Stomach (tissue), 8 donors: ENCODE measurements at regions not wholly inside any gene's neighbourhood (a gene's known extent, or its start where the extent isn't known, plus 50 kb on each side); places are given as distances from the start of the nearest gene placed in this dataset.
A peak's percentile ranks its signal among the peaks of the same experiment; 100 is the strongest.
"Not testable (repeated sequence)": the region's sequence is repeated elsewhere in the genome, so short reads cannot be mapped to it uniquely, and the experiment has no call there.

Experiments
- DNase-seq, 2 donors: peaks; one replicate each; pipeline versions ENCODE4 v3.0.0 to v3.0.0-alpha.2; 2013 to 2019
- H3K27ac ChIP-seq, 5 donors: fragments of 200-600 bp in 4 of 5; sonication (generic) in 4 of 5; one replicate each; pipeline ENCODE4 v1.5.1; 2013 to 2019; ENCODE audit warnings: mild to moderate bottlenecking in 1 of 5, moderate library complexity in 1 of 5
- H3K27me3 ChIP-seq, 3 donors: fragments of 200-600 bp; sonication (generic); one replicate each; pipeline ENCODE4 v1.5.1; 2017 to 2019; ENCODE audit warnings: mixed run types in 1 of 3
- H3K36me3 ChIP-seq, 4 donors: fragments of 200-600 bp; sonication (generic); 1 replicate in 3 of 4; 2 replicates in 1 of 4; pipeline ENCODE4 v1.5.1; 2016 to 2019
- H3K4me1 ChIP-seq, 4 donors: fragments of 200-600 bp; sonication (generic); one replicate each; pipeline ENCODE4 v1.5.1; 2016 to 2019
- H3K4me3 ChIP-seq, 4 donors: fragments of 200-600 bp; sonication (generic) in 3 of 4; one replicate each; pipeline ENCODE4 v1.5.1; 2016 to 2019; ENCODE audit warnings: mild to moderate bottlenecking in 1 of 4
- H3K9me3 ChIP-seq, 4 donors: fragments of 200-600 bp; sonication (generic); one replicate each; pipeline ENCODE4 v1.5.1; 2016 to 2019
- CTCF ChIP-seq, 7 experiments: fragments of 450-650 bp in 4 of 7; fragments of 200-600 bp in 3 of 7; sonication (generic) in 3 of 7; IDR thresholded peaks; one replicate each; pipeline ENCODE4 v1.5.1; 2016 to 2019; ENCODE audit warnings: antibody characterized with exemption in 7 of 7, control low read depth in 2 of 7, mild to moderate bottlenecking in 1 of 7
- EP300 ChIP-seq: sonication (generic); formaldehyde crosslinking; IDR thresholded peaks from one replicate; pipeline ENCODE4 v1.6.1; 2017; ENCODE audit warnings: antibody characterized with exemption
- POLR2A ChIP-seq, 4 donors: fragments of 450-650 bp; IDR thresholded peaks; one replicate each; pipeline ENCODE4 v1.6.1; 2016; ENCODE audit warnings: antibody characterized with exemption in 4 of 4, control low read depth in 2 of 4, mild to moderate bottlenecking in 1 of 4, moderate library complexity in 1 of 4
- POLR2AphosphoS5 ChIP-seq, 3 donors: sonication (generic); formaldehyde crosslinking; IDR thresholded peaks; one replicate each; pipeline ENCODE4 v1.6.1; 2016; ENCODE audit warnings: antibody characterized with exemption in 3 of 3
- WGBS, 5 donors: extraction: QIAGEN DNeasy Blood & Tissue Kit in 3 of 5; methylation state at CpG; one replicate each; pipeline versions ENCODE4 v1.1.5 to v1.1.7; 2013 to 2018; 5-methylcytosine and 5-hydroxymethylcytosine counted together
- intact Hi-C: fragments of 100-400 bp; cut with DNase I; formaldehyde crosslinking; loops from one replicate; pipeline ENCODE4 v1.15.1; 2023; ENCODE audit warnings: low total_unique reads
- donor health status: healthy with polysubstance abuse.
- donor health status: Bipolar disorder and iron deficiency.
- donor health status: healthy.

- H3K9me3 ChIP-seq: no peaks in the 10 kb centered on the region
- no peaks in the 10 kb centered on the region for H3K36me3 ChIP-seq
- TF ChIP-seq EP300: no peak
- DNase-seq: peak in 1 of 2 donors; percentile 42
- intact Hi-C loops: no loop called here
- H3K4me1 ChIP-seq: peaks cover 15 to 46% (median 33%) of the 10 kb centered on the region in 4 donors
- peak overlapping the region; percentile 10 to 41 (median 34) for H3K4me3 ChIP-seq
- peak overlapping the region; percentile 73 to 83 (median 81) for H3K27ac ChIP-seq
- 32 to 39% (median 37%) methylated on average over 14 of the region's 14 CpGs for WGBS, 5 donors
- peaks cover 0 to 11% (median 0%) of the 10 kb centered on the region in 3 donors for H3K27me3 ChIP-seq
Observed at GRCh38 chr15:96053781-96054428, 276.6 kb upstream of the NR2F2 start.

- Histone ChIP-seq H3K27me3 (peaks cover 0 to 11% (median 0%) of the 10 kb centered on the region in 3 donors), H3K36me3 (no peaks in the 10 kb centered on the region), H3K9me3 (no peaks in the 10 kb centered on the region), H3K4me1 (peaks cover 15 to 42% (median 32%) of the 10 kb centered on the region in 4 donors), H3K4me3 (no peak overlapping the region), H3K27ac (peak overlapping the region in 3 of 5 donors; percentile 73 to 83 (median 81))
- 70 to 77% (median 70%) methylated on average over 6 of the region's 6 CpGs for WGBS, 5 donors
- intact Hi-C loops: no loop called here
- no peak for TF ChIP-seq CTCF (IDR thresholded peaks at IDR 0.05)
- TF ChIP-seq POLR2A (IDR thresholded peaks at IDR 0.05): no peak
- TF ChIP-seq POLR2AphosphoS5 (IDR thresholded peaks at IDR 0.05): no peak
- no peak for TF ChIP-seq EP300
- DNase-seq: no peak
Observed at GRCh38 chr15:96054621-96055020, 275.9 kb upstream of the NR2F2 start.

- H3K36me3 ChIP-seq: no peaks in the 10 kb centered on the region
- no peak for DNase-seq
- no peak overlapping the region for H3K27ac ChIP-seq
- WGBS, 5 donors: 70 to 85% (median 76%) methylated on average over 8 of the region's 8 CpGs
- intact Hi-C loops: no loop called here
- no peak for TF ChIP-seq POLR2A (IDR thresholded peaks at IDR 0.05)
- no peak for TF ChIP-seq POLR2AphosphoS5 (IDR thresholded peaks at IDR 0.05)
- TF ChIP-seq EP300: no peak
- no peak for TF ChIP-seq CTCF (IDR thresholded peaks at IDR 0.05)
- no peaks in the 10 kb centered on the region for H3K27me3 ChIP-seq
- no peak overlapping the region for H3K4me3 ChIP-seq
- H3K9me3 ChIP-seq: no peaks in the 10 kb centered on the region
- H3K4me1 ChIP-seq: peaks cover 4 to 10% (median 10%) of the 10 kb centered on the region in 4 donors
Observed at GRCh38 chr15:96058103-96058851, 272.2 kb upstream of the NR2F2 start.

- H3K9me3 ChIP-seq, H3K4me3 ChIP-seq, H3K27ac ChIP-seq, DNase-seq, H3K27me3 ChIP-seq, H3K36me3 ChIP-seq, H3K4me1 ChIP-seq, intact Hi-C loops: not testable (repeated sequence)
- WGBS, 5 donors: 81 to 100% (median 92%) methylated on average over 1 of the region's 1 CpG
Observed at GRCh38 chr15:96058852-96059103, 271.7 kb upstream of the NR2F2 start.

GRCh38 chr15:96060591-96060990 is 269.9 kb upstream of the NR2F2 start:
- DNase-seq, H3K36me3 ChIP-seq, H3K4me3 ChIP-seq, H3K9me3 ChIP-seq, H3K27ac ChIP-seq, intact Hi-C loops, H3K27me3 ChIP-seq: not testable (repeated sequence)
- WGBS, 5 donors: 80 to 93% (median 85%) methylated on average over 5 of the region's 5 CpGs
- peaks cover 0 to 12% (median 0%) of the 10 kb centered on the region in 4 donors for H3K4me1 ChIP-seq

GRCh38 chr15:96064351-96064756 is 266.1 kb upstream of the NR2F2 start:
- H3K4me3 ChIP-seq: no peak overlapping the region
- intact Hi-C loops: no loop called here
- no peak overlapping the region for H3K27ac ChIP-seq
- H3K4me1 ChIP-seq: peaks cover 0 to 23% (median 9%) of the 10 kb centered on the region in 4 donors
- DNase-seq: peak in 1 of 2 donors; percentile 20
- H3K27me3 ChIP-seq: no peaks in the 10 kb centered on the region
- WGBS, 5 donors: 78 to 93% (median 89%) methylated on average over 3 of the region's 3 CpGs
- TF ChIP-seq POLR2A (IDR thresholded peaks at IDR 0.05) (no peak), CTCF (IDR thresholded peaks at IDR 0.05) (no peak), POLR2AphosphoS5 (IDR thresholded peaks at IDR 0.05) (peak in 1 of 3 donors; percentile 20), EP300 (no peak)
- H3K9me3 ChIP-seq: no peaks in the 10 kb centered on the region
- H3K36me3 ChIP-seq: no peaks in the 10 kb centered on the region
